ENCODE measurements at regions not wholly inside any gene's neighbourhood (a gene's known extent, or its start where the extent isn't known, plus 50 kb on each side); places are given as distances from the start of the nearest gene placed in this dataset.

- no peak for TF ChIP-seq CTCF (IDR thresholded peaks at IDR 0.05)
- no peaks in the 10 kb centered on the region for H3K9me3 Mint-ChIP-seq
- no peak overlapping the region for H3K4me3 Mint-ChIP-seq
- DNase-seq: no peak
- peaks cover 48% of the 10 kb centered on the region for H3K4me1 Mint-ChIP-seq
- H3K27me3 Mint-ChIP-seq (ENCODE audit: low read depth, poor library complexity): peaks cover 12% of the 10 kb centered on the region
- no peaks in the 10 kb centered on the region for H3K36me3 Mint-ChIP-seq (ENCODE audit: low read depth)
- H3K27ac Mint-ChIP-seq: no peak overlapping the region
Observed at GRCh38 chr2:10499911-10500521, 51.9 kb upstream of the ODC1 start.

- Mint-ChIP-seq H3K4me1 (peaks cover 44% of the 10 kb centered on the region), H3K36me3 (ENCODE audit: low read depth) (no peaks in the 10 kb centered on the region), H3K27me3 (ENCODE audit: low read depth, poor library complexity) (peaks cover 12% of the 10 kb centered on the region), H3K4me3 (no peak overlapping the region), H3K27ac (no peak overlapping the region), H3K9me3 (no peaks in the 10 kb centered on the region)
- no peak for TF ChIP-seq CTCF (IDR thresholded peaks at IDR 0.05)
- DNase-seq: no peak
Observed at GRCh38 chr2:10499275-10499907, 51.3 kb upstream of the ODC1 start.

- peaks cover 44% of the 10 kb centered on the region for H3K4me1 Mint-ChIP-seq
- no peaks in the 10 kb centered on the region for H3K36me3 Mint-ChIP-seq (ENCODE audit: low read depth)
- peaks cover 12% of the 10 kb centered on the region for H3K27me3 Mint-ChIP-seq (ENCODE audit: low read depth, poor library complexity)
- no peak overlapping the region for H3K4me3 Mint-ChIP-seq
- DNase-seq: no peak
- no peaks in the 10 kb centered on the region for H3K9me3 Mint-ChIP-seq
- no peak overlapping the region for H3K27ac Mint-ChIP-seq
- TF ChIP-seq CTCF (IDR thresholded peaks at IDR 0.05): no peak
Observed at GRCh38 chr2:10498525-10499274, 50.6 kb upstream of the ODC1 start.
